HCT116 (cell line): ENCODE measurements at regions not wholly inside any gene's neighbourhood (a gene's known extent, or its start where the extent isn't known, plus 50 kb on each side); places are given as distances from the start of the nearest gene placed in this dataset.

ENCODE experiments used
- ATAC-seq: fragments of 200-7000 bp; cut with Tn5 transposase; 2 replicates; pipeline ENCODE4 v1.9.1; 2020; ENCODE audit warnings: mild to moderate bottlenecking, moderate library complexity
- BruUV-seq: library from RNA; stranded (reverse); fragments of 400-500 nt; replicated peaks from 2 replicates; lab custom pipeline; 2021; lab: Mats Ljungman, UMichigan
- CTCF ChIA-PET: fragments of 300-600 bp; sonication (Branson Sonifier 250); formaldehyde crosslinking; loops from one replicate; lab custom pipeline; 2021; ENCODE audit warnings: antibody characterized with exemption; lab: Charles Lee
- POLR2A ChIA-PET: fragments of 300-600, 350-600 bp; sonication (Branson Sonifier 250); formaldehyde crosslinking; loops from one replicate; lab custom pipeline; 2021; ENCODE audit warnings: antibody characterized with exemption; lab: Charles Lee
- RAD21 ChIA-PET, 2 experiments: fragments of 300-600 bp; sonication (Branson Sonifier 250); formaldehyde crosslinking; loops; one replicate each; lab custom pipeline; 2023; ENCODE audit warnings: low total read pairs in 2 of 2; ENCODE audit not compliant: uncharacterized antibody in 2 of 2, unreplicated experiment in 2 of 2, low non-redundant PET in 1 of 2; lab: Charles Lee
- DNase-seq: peaks from one replicate; pipeline ENCODE4 v3.0.0-alpha.2; 2010; ENCODE audit warnings: low read depth, low spot score
- H2AFZ ChIP-seq: fragments of 200-600 bp; shearing (Covaris generic), sonication (generic); 2 replicates; pipeline ENCODE4 v1.6.1; 2017; ENCODE audit warnings: low read depth, mixed run types, mixed read lengths, antibody characterized with exemption, low read length; ENCODE audit not compliant: poor library complexity, severe bottlenecking
- H3K27ac ChIP-seq: 2 replicates; pipeline ENCODE4 v1.5.1; 2012; ENCODE audit warnings: low read depth, low read length
- H3K27me3 ChIP-seq: fragments of 200-600 bp; sonication (generic); 2 replicates; pipeline ENCODE4 v1.6.1; 2016; ENCODE audit warnings: mixed run types, low read length, mixed read lengths; ENCODE audit not compliant: insufficient read depth
- H3K36me3 ChIP-seq, 2 experiments: fragments of 200-500 bp in 1 of 2; fragments of 200-600 bp in 1 of 2; sonication (Bioruptor generic) in 1 of 2; sonication (generic) in 1 of 2; 2 replicates each; pipeline versions ENCODE4 v1.5.1 to v1.6.1; 2014 to 2016; ENCODE audit warnings: low read length in 2 of 2, inconsistent platforms in 1 of 2, mixed read lengths in 1 of 2, mixed run types in 1 of 2; ENCODE audit not compliant: insufficient read depth in 2 of 2, control insufficient read depth in 1 of 2
- H3K4me1 ChIP-seq, 2 experiments: fragments of 200-600 bp in 1 of 2; sonication (generic) in 1 of 2; 2 replicates each; pipeline versions ENCODE4 v1.5.1 to v1.6.1; 2012 to 2017; ENCODE audit warnings: low read length in 2 of 2, inconsistent platforms in 1 of 2, mild to moderate bottlenecking in 1 of 2, mixed read lengths in 1 of 2, mixed run types in 1 of 2, moderate library complexity in 1 of 2; ENCODE audit not compliant: insufficient read depth in 2 of 2, control insufficient read depth in 1 of 2
- H3K4me2 ChIP-seq: fragments of 200-600 bp; sonication (generic); 2 replicates; pipeline ENCODE4 v1.6.1; 2017; ENCODE audit warnings: mixed run types, low read length, mixed read lengths
- H3K4me3 ChIP-seq, 2 experiments: fragments of 200-600 bp in 1 of 2; sonication (generic) in 1 of 2; replicated peaks in 1 of 2; 2 replicates each; pipeline ENCODE4 v1.5.1; 2011 to 2016; ENCODE audit warnings: low read length in 2 of 2, control low read depth in 1 of 2, low read depth in 1 of 2, mild to moderate bottlenecking in 1 of 2, mixed read lengths in 1 of 2, mixed run types in 1 of 2
- H3K79me2 ChIP-seq: fragments of 200-600 bp; sonication (generic); 2 replicates; pipeline ENCODE4 v1.6.1; 2017; ENCODE audit warnings: mild to moderate bottlenecking, mixed run types, low read length, moderate library complexity, mixed read lengths; ENCODE audit not compliant: insufficient read depth
- H3K9ac ChIP-seq: fragments of 200-600 bp; sonication (generic); 2 replicates; pipeline ENCODE4 v1.6.1; 2016; ENCODE audit warnings: low read length, mixed read lengths
- H3K9me2 ChIP-seq: fragments of 200-600 bp; sonication (generic), shearing (Covaris generic); 2 replicates; pipeline ENCODE4 v1.6.1; 2017; ENCODE audit warnings: mixed run types, mild to moderate bottlenecking, moderate library complexity; ENCODE audit not compliant: insufficient read depth
- H3K9me3 ChIP-seq, 2 experiments: fragments of 200-500 bp in 1 of 2; fragments of 200-600 bp in 1 of 2; sonication (Bioruptor generic) in 1 of 2; sonication (generic) in 1 of 2; 2 replicates each; pipeline ENCODE4 v1.6.1; 2014 to 2017; ENCODE audit warnings: low read length in 2 of 2, mixed read lengths in 2 of 2, inconsistent platforms in 1 of 2, low read depth in 1 of 2, mild to moderate bottlenecking in 1 of 2, mixed run types in 1 of 2, moderate library complexity in 1 of 2; ENCODE audit not compliant: control insufficient read depth in 1 of 2, insufficient read depth in 1 of 2
- H4K20me1 ChIP-seq: fragments of 200-600 bp; sonication (generic), shearing (Covaris generic); 2 replicates; pipeline ENCODE4 v1.6.1; 2017; ENCODE audit warnings: mixed run types, mild to moderate bottlenecking, moderate library complexity; ENCODE audit not compliant: insufficient read depth
- CBX3 ChIP-seq: IDR thresholded peaks from 2 replicates; pipeline ENCODE4 v1.6.1; 2012; ENCODE audit warnings: low read depth
- ELF1 ChIP-seq: IDR thresholded peaks from 2 replicates; pipeline ENCODE4 v1.6.1; 2012; ENCODE audit warnings: low read depth, borderline replicate concordance
- FOSL1 ChIP-seq: IDR thresholded peaks from 2 replicates; pipeline ENCODE4 v1.6.1; 2012; ENCODE audit warnings: low read depth
- JUND ChIP-seq: IDR thresholded peaks from 2 replicates; pipeline ENCODE4 v1.6.1; 2012
- SP1 ChIP-seq: IDR thresholded peaks from 2 replicates; pipeline ENCODE4 v1.6.1; 2012; ENCODE audit warnings: low read depth
- SRF ChIP-seq: IDR thresholded peaks from 2 replicates; pipeline ENCODE4 v1.6.1; 2012; ENCODE audit warnings: low read depth
- TCF7L2 ChIP-seq: IDR thresholded peaks from 2 replicates; pipeline ENCODE4 v1.7.0; 2011; ENCODE audit warnings: borderline replicate concordance, inconsistent platforms; ENCODE audit not compliant: insufficient read depth, insufficient read length; ENCODE audit errors: extremely low read depth
- YY1 ChIP-seq: IDR thresholded peaks from 2 replicates; pipeline ENCODE4 v1.6.1; 2011; ENCODE audit warnings: low read length, low read depth, moderate library complexity, mild to moderate bottlenecking; ENCODE audit not compliant: insufficient replicate concordance; ENCODE audit errors: extremely low read depth
- ZNF274 ChIP-seq: fragments of 200-500 bp; sonication (Bioruptor generic); IDR thresholded peaks from 2 replicates; pipeline ENCODE4 v1.6.1; 2014; ENCODE audit warnings: mild to moderate bottlenecking, low read depth, low read length, inconsistent platforms
- intact Hi-C: fragments of 100-400 bp; cut with micrococcal nuclease; formaldehyde crosslinking; loops from 2 replicates; pipeline ENCODE4 v1.10.0; 2022
- TF ChIP-seq, protein P1 (sequence below): IDR thresholded peaks from 2 replicates; pipeline ENCODE4 v1.6.1; 2012
- TF ChIP-seq, protein P2 (sequence below): IDR thresholded peaks from 2 replicates; pipeline ENCODE4 v1.6.1; 2012; ENCODE audit warnings: low read depth

DNA sequence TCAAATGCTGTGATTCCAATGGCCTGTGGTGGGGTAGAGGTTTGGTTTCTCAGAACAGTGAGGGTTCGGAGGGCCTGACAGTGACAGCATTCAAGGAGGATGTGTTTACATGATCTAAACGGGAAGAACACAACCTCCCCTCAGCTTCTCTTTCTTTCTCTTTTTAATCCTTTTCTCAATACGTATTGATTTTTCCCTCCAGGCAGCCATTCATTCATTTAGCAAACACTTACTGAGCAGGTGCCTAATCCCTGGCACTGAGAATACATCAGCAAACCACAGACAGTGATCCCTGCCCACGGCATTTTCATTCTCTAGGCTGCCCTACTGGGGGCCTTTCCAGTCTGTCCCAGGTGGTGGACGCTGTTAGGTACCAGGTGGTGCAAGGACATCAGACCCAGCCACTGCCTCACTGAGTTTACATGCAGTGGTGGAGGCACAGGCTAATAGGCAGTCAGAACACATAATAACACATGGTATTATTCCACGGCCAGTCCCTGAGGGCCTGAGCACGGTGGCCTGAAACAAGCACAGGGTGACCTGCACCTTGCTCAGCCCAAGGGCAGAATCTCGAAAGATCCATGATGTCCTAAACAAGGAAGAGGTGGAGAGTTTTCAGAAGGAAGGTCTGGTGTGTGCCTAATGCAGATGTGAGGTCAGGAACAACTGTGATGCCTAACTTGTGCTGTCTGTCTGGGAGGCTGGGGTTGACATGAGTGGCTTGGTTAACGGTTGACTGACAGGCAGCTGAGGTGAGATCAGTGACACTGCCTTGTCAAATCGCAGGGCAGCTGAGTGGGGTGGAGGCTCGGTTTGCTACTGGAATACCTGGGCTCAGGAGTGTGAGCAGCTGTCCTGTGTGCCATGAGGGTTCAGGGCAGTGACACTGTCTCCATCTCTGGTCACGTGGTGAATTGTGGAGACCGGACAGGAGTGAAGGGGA, 785.5 kb upstream of the HS6ST1 start:
- peaks cover 32% of the 10 kb centered on the region for H3K27me3 ChIP-seq
- no peak for TF ChIP-seq JUND
- no peak for TF ChIP-seq CBX3
- TF ChIP-seq TCF7L2 = no peak
- no peak for TF ChIP-seq ZNF274
- no peak for TF ChIP-seq SRF
- no peak for TF ChIP-seq FOSL1
- TF ChIP-seq, protein P1, sequence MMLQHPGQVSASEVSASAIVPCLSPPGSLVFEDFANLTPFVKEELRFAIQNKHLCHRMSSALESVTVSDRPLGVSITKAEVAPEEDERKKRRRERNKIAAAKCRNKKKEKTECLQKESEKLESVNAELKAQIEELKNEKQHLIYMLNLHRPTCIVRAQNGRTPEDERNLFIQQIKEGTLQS = no peak
- TF ChIP-seq ELF1 = no peak
- TF ChIP-seq SP1 = no peak
- no peak for TF ChIP-seq YY1
- TF ChIP-seq, protein P2, sequence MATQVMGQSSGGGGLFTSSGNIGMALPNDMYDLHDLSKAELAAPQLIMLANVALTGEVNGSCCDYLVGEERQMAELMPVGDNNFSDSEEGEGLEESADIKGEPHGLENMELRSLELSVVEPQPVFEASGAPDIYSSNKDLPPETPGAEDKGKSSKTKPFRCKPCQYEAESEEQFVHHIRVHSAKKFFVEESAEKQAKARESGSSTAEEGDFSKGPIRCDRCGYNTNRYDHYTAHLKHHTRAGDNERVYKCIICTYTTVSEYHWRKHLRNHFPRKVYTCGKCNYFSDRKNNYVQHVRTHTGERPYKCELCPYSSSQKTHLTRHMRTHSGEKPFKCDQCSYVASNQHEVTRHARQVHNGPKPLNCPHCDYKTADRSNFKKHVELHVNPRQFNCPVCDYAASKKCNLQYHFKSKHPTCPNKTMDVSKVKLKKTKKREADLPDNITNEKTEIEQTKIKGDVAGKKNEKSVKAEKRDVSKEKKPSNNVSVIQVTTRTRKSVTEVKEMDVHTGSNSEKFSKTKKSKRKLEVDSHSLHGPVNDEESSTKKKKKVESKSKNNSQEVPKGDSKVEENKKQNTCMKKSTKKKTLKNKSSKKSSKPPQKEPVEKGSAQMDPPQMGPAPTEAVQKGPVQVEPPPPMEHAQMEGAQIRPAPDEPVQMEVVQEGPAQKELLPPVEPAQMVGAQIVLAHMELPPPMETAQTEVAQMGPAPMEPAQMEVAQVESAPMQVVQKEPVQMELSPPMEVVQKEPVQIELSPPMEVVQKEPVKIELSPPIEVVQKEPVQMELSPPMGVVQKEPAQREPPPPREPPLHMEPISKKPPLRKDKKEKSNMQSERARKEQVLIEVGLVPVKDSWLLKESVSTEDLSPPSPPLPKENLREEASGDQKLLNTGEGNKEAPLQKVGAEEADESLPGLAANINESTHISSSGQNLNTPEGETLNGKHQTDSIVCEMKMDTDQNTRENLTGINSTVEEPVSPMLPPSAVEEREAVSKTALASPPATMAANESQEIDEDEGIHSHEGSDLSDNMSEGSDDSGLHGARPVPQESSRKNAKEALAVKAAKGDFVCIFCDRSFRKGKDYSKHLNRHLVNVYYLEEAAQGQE = no peak
- no peaks in the 10 kb centered on the region for H3K79me2 ChIP-seq
- no peak overlapping the region for H3K27ac ChIP-seq
- no TSS peak for BruUV-seq
- RAD21 ChIA-PET = no interaction called here
- H3K4me3 ChIP-seq = no peak overlapping the region
- no peaks in the 10 kb centered on the region for H3K4me1 ChIP-seq
- POLR2A ChIA-PET = no interaction called here
- no peak overlapping the region for H2AFZ ChIP-seq
- H3K9ac ChIP-seq = no peak overlapping the region
- intact Hi-C loops = no loop called here
- H3K4me2 ChIP-seq = no peak overlapping the region
- H4K20me1 ChIP-seq = no peaks in the 10 kb centered on the region; the same call in 1 of the 2 replicates
- DNase-seq = no peak
- H3K9me3 ChIP-seq = no peaks in the 10 kb centered on the region
- no peaks in the 10 kb centered on the region for H3K9me2 ChIP-seq
- CTCF ChIA-PET = no interaction called here
- no peak for ATAC-seq
- H3K36me3 ChIP-seq = no peaks in the 10 kb centered on the region
